HEK293 (cell line): ENCODE measurements at regions not wholly inside any gene's neighbourhood (a gene's known extent, or its start where the extent isn't known, plus 50 kb on each side); places are given as distances from the start of the nearest gene placed in this dataset.

ENCODE experiments used
- GLIS1 ChIP-seq: fragments of 450-650 bp; formaldehyde crosslinking; IDR thresholded peaks from 2 replicates; pipeline ENCODE4 v1.5.1; 2016; ENCODE audit warnings: missing biosample characterization, missing genetic modification characterization
- ZNF530 ChIP-seq: fragments of 450-650 bp; formaldehyde crosslinking; IDR thresholded peaks from 2 replicates; pipeline ENCODE4 v1.5.1; 2016; ENCODE audit warnings: low read depth, missing biosample characterization, missing genetic modification characterization
- ZNF830 ChIP-seq: fragments of 450-650 bp; IDR thresholded peaks from 2 replicates; pipeline ENCODE4 v1.5.0; 2018; ENCODE audit warnings: missing biosample characterization, missing genetic modification characterization, low read depth, mild to moderate bottlenecking, moderate library complexity
- ZSCAN16 ChIP-seq: fragments of 450-650 bp; formaldehyde crosslinking; IDR thresholded peaks from 2 replicates; pipeline ENCODE4 v1.5.1; 2016; ENCODE audit warnings: missing biosample characterization, missing genetic modification characterization
- TF ChIP-seq, protein P1 (sequence below): fragments of 450-650 bp; formaldehyde crosslinking; IDR thresholded peaks from 2 replicates; pipeline ENCODE4 v1.5.1; 2016; ENCODE audit warnings: missing biosample characterization, missing genetic modification characterization

DNA sequence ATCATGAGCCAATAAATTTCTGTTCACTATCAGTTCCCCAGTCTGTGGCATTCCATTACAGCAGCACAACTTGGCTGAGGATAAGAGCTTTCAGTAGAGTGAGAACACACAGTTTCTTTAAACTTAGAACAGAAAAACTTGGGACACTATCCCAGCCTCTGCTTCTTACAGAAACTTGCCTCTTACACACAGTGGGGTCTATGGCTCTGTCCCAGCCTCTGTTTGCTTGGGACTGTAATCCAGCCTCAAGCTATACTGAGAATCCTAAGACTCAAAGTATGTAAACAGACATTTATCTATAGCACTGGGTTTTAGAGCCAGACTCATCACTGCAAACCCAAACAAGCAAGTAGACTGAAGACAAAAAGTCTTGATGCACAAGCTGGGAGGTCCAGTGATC is 355.8 kb upstream of the VSTM2A start:
- TF ChIP-seq ZSCAN16 (tag by site-specific recombination) (no peak), ZNF830 (tag by site-specific recombination) (no peak), GLIS1 (tag by site-specific recombination) (no peak), ZNF530 (no peak)
- TF ChIP-seq, protein P1, sequence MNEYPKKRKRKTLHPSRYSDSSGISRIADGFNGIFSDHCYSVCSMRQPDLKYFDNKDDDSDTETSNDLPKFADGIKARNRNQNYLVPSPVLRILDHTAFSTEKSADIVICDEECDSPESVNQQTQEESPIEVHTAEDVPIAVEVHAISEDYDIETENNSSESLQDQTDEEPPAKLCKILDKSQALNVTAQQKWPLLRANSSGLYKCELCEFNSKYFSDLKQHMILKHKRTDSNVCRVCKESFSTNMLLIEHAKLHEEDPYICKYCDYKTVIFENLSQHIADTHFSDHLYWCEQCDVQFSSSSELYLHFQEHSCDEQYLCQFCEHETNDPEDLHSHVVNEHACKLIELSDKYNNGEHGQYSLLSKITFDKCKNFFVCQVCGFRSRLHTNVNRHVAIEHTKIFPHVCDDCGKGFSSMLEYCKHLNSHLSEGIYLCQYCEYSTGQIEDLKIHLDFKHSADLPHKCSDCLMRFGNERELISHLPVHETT = no peak
